ENCODE measurements at regions not wholly inside any gene's neighbourhood (a gene's known extent, or its start where the extent isn't known, plus 50 kb on each side); places are given as distances from the start of the nearest gene placed in this dataset.
A peak's percentile ranks its signal among the peaks of the same experiment; 100 is the strongest.

- Histone ChIP-seq H3K4me3 (no peak overlapping the region), H3K36me3 (no peaks in the 10 kb centered on the region), H3K27me3 (ENCODE audit: low read depth) (no peaks in the 10 kb centered on the region), H3K27ac (replicated peaks) (no peak overlapping the region), H3K4me1 (peaks cover 32% of the 10 kb centered on the region), H3K9me3 (replicated peaks) (no peaks in the 10 kb centered on the region)
- intact Hi-C loops (cut with micrococcal nuclease) = no loop called here
- TF ChIP-seq CTCF (IDR thresholded peaks at IDR 0.05; ENCODE audit: borderline replicate concordance) = no peak
- no peak for DNase-seq
Observed at GRCh38 chr13:106683918-106684317, 116.0 kb upstream of the ARGLU1 start.

DNA sequence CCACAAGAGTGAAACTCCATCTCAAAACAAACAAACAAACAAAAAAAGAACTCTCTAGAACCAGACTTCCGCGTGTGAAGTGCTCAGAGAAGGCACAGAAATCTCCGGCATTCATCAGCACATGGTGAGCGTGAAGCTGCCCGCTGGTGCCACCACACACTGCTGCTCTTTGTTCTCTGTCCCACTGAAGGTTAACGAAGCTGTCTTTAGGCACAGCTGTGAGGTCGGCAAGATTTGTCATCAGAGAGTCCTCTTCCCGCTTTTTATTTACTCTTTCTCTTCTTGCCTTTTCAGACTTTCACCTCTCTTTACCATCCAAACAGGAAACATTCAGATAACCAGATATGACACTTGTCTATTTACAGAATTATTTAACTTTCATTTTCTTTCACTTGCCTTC, 115.2 kb upstream of the ARGLU1 start:
- H3K27ac ChIP-seq (replicated peaks) = no peak overlapping the region
- peaks cover 32% of the 10 kb centered on the region for H3K4me1 ChIP-seq
- no peak for DNase-seq
- no peaks in the 10 kb centered on the region for H3K27me3 ChIP-seq (ENCODE audit: low read depth)
- H3K9me3 ChIP-seq (replicated peaks) = no peaks in the 10 kb centered on the region
- no peak overlapping the region for H3K4me3 ChIP-seq
- no peak for TF ChIP-seq CTCF (IDR thresholded peaks at IDR 0.05; ENCODE audit: borderline replicate concordance)
- intact Hi-C loops (cut with micrococcal nuclease) = no loop called here
- no peaks in the 10 kb centered on the region for H3K36me3 ChIP-seq

DNA sequence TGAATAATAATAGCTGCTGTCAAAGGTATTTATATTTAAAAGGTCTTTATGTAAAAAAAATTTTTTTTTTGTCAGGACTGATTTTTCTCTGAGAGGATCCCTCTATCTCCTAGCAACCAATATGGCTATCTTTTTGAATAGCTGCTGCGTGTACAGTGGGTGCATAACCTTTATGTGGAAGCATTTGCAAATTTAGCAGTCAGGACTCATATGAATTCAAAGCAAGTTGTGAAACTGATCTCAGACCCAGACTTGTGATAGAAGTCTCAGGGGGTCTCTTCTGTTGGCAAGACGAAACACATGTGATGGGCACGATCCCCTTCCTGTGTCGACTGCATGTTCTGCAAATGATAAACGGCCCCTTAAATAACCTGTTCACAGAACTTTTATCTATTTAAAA, 114.1 kb upstream of the ARGLU1 start:
- Histone ChIP-seq H3K36me3 (no peaks in the 10 kb centered on the region), H3K27ac (replicated peaks) (peak overlapping the region; percentile 53), H3K4me1 (peaks cover 32% of the 10 kb centered on the region), H3K27me3 (ENCODE audit: low read depth) (no peaks in the 10 kb centered on the region), H3K4me3 (no peak overlapping the region), H3K9me3 (replicated peaks) (no peaks in the 10 kb centered on the region)
- DNase-seq = no peak
- intact Hi-C loops (cut with micrococcal nuclease) = no loop called here
- TF ChIP-seq CTCF (IDR thresholded peaks at IDR 0.05; ENCODE audit: borderline replicate concordance) = no peak

DNA sequence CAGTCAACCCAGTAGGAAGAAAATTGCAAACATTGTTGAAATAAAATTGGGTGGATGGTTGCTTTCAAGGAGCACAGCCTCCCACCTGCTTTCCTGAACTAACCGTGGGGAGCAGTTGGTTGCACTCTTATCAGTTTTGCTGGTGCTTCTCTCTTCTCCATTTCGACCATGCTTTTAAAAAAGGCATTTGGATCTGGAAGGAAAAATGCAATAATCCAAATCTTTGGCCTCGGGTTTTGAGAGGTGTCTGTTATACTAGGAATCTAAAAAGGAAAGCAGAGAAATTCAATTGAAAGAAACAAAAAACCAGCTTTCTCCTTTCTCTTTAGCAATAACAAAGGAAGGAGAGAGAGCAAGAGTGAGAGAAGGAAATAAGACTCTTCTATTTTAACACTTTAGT, 113.6 kb upstream of the ARGLU1 start:
- Histone ChIP-seq H3K4me1 (peaks cover 32% of the 10 kb centered on the region), H3K27ac (replicated peaks) (peak overlapping the region; percentile 53), H3K4me3 (no peak overlapping the region), H3K36me3 (no peaks in the 10 kb centered on the region), H3K27me3 (ENCODE audit: low read depth) (no peaks in the 10 kb centered on the region), H3K9me3 (replicated peaks) (no peaks in the 10 kb centered on the region)
- no peak for DNase-seq
- intact Hi-C loops (cut with micrococcal nuclease) = no loop called here
- no peak for TF ChIP-seq CTCF (IDR thresholded peaks at IDR 0.05; ENCODE audit: borderline replicate concordance)

DNA sequence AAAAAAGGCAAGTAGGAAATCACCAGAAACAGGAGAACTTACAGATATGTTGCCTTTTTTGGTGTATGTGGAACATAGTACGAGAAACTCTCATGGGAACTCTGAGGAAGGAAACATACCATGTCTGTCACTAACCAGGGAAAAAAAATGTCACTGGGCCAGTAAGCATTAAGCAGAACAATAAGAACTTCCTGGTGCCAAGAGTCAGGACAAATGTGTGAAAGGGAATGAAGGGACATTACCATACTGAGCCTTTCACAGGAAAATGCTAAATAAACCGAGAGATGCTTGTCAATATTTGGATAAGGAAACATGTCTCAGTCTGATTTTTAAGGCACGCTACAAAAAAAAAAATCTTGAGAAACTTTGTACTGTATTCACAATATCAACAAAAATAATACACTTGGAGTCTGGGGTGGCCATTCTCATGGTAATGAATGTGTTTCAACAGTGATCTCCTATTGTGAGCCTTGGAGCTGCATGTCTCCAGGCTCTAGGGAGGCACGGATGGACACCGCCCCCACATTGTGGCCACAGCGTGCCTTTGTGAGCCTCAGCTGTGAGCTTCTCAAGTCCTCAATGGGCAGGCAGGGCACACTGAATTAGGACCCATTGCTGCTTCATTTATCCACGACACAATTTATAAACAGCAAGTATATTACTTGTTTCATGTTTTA, 113.0 kb upstream of the ARGLU1 start:
- no peak for TF ChIP-seq CTCF (IDR thresholded peaks at IDR 0.05; ENCODE audit: borderline replicate concordance)
- intact Hi-C loops (cut with micrococcal nuclease) = no loop called here
- DNase-seq = no peak
- Histone ChIP-seq H3K36me3 (no peaks in the 10 kb centered on the region), H3K9me3 (replicated peaks) (no peaks in the 10 kb centered on the region), H3K27me3 (ENCODE audit: low read depth) (no peaks in the 10 kb centered on the region), H3K4me3 (no peak overlapping the region), H3K27ac (replicated peaks) (peak overlapping the region; percentile 53), H3K4me1 (peaks cover 26% of the 10 kb centered on the region)

Data from left ventricle myocardium inferior (tissue), 1 donor.